ENCODE measurements at regions not wholly inside any gene's neighbourhood (a gene's known extent, or its start where the extent isn't known, plus 50 kb on each side); places are given as distances from the start of the nearest gene placed in this dataset.

DNA sequence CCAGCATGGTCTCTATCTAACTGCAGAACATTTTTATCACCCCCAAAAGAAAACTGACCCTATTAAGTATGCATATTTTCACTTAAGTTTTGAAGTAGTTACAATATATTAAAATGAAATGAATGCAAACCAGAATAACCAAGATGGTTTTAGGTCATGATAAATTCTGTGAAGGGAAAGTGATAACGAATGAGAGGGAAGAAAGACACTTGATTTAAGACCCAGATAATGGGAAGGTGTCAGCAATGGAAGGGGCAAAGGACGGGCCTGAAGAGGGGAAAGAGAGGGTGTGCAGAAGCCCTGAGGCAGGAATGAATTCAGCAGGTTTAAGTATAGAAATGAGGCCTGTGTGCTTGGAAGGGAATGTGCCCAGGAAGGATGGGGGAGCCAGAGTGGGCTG, 61.1 kb upstream of the IGFBP3 start:
- intact Hi-C loops (cut with DNase I) = no loop called here
- ATAC-seq (ENCODE audit: poor library complexity) = no peak
- DNase-seq = no peak

GRCh38 chr7:45980973-45981372, 59.9 kb upstream of the IGFBP3 start:
- intact Hi-C loops (cut with DNase I) = no loop called here
- DNase-seq (no peak), ATAC-seq (ENCODE audit: poor library complexity) (no peak)

GRCh38 chr7:45980181-45980905, 59.3 kb upstream of the IGFBP3 start:
- ATAC-seq (ENCODE audit: poor library complexity) (no peak), DNase-seq (no peak)
- intact Hi-C loops (cut with DNase I) = no loop called here

GRCh38 chr7:45979275-45980180, 58.5 kb upstream of the IGFBP3 start:
- intact Hi-C loops (cut with DNase I) = no loop called here
- DNase-seq (no peak), ATAC-seq (ENCODE audit: poor library complexity) (no peak)

DNA sequence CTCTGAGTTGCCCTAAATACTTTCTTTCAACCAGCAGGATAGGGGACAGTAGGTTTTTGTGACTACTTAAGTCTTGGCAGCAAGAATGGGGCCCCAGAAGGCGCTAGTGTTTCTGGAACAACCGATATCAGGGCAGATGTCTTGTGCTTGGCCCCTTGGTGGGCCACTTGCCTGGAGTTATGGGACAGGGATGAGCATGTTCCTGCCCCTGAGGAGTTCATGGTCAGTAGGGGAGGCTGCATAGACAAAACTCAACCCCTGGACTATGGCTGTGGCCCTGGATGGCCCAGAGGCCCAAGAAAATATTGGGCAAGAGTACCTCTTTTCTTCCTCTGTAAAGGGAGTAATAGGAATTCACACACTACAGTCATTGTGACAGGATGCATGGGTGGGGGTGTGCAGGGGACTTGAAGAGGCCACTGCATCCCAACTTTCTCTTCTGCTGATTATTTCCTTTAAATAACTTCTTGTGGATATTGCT, 57.7 kb upstream of the IGFBP3 start:
- ATAC-seq (ENCODE audit: poor library complexity) = no peak
- intact Hi-C loops (cut with DNase I) = no loop called here
- no peak for DNase-seq

GRCh38 chr7:45978010-45978681, 57.1 kb upstream of the IGFBP3 start:
- intact Hi-C loops (cut with DNase I) = no loop called here
- ATAC-seq (ENCODE audit: poor library complexity) (peak; percentile 47), DNase-seq (no peak)

DNA sequence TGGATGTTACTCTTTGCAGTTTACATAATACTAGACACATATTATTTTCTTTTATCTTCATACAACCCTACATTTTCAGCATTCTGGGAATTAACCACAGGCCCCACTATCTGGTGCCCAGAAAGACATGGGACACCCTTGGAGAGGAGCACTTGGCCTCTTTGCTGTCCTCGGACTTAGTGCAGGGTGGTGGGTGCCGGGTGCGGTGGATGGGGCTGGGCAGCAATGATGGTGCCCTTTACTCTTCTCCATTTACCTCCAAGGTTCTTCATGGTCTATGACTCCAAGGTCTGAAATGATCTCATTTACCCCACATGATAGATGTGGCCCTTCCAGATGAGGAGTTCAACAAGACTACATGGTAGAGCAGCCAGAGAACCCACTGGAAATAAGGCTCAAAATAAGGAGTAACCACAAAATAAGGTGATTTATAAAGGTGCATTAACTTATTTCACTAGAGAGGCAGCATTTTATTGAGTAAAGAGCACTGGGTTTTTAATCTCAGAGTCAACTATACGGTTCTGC, 56.2 kb upstream of the IGFBP3 start:
- intact Hi-C loops (cut with DNase I) = no loop called here
- DNase-seq (no peak), ATAC-seq (ENCODE audit: poor library complexity) (no peak)

GRCh38 chr7:45976485-45976856, 55.4 kb upstream of the IGFBP3 start:
- intact Hi-C loops (cut with DNase I) = no loop called here
- ATAC-seq (ENCODE audit: poor library complexity) = no peak
- DNase-seq = no peak

DNA sequence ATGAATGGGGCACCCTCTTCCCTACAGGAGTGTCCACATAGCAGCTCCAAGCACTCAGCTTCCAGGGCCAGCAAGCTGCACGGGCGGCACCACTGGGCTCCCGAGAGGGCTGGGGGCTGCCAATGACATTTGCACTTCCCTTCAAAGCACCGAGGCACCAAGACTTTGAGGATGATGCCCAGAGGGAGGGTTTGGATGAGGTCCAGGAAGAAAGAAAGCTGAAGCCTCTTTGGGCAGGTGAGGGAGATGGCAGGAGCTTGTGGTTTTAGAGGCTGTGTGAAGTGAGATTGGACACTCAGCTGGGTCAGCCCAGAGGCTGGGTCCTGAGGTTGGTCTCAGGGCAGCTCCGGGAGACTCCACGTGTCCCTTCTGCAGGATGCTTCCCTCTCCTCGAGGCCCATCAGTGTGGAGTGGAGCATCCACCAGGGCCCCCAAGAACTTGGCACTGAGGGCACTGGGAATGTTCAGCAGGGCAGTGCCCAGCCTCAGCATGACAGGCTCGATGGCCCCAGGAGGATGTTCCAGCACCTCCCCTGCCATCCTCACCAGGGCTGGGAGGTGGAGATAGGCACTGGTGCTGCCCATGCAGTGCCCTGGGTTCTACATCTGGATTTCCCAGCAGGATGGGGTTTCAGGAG, 54.9 kb upstream of the IGFBP3 start:
- no peak for ATAC-seq (ENCODE audit: poor library complexity)
- no peak for DNase-seq
- intact Hi-C loops (cut with DNase I) = no loop called here

GRCh38 chr7:45975367-45975766, 54.3 kb upstream of the IGFBP3 start:
- ATAC-seq (ENCODE audit: poor library complexity) (no peak), DNase-seq (no peak)
- intact Hi-C loops (cut with DNase I) = no loop called here

- peak; percentile 38 for DNase-seq
- ATAC-seq (ENCODE audit: poor library complexity) = peak; percentile 57
- intact Hi-C loops (cut with DNase I) = no loop called here
These were observed 53.7 kb upstream of the IGFBP3 start for GRCh38 chr7:45974540-45975360.

DNA sequence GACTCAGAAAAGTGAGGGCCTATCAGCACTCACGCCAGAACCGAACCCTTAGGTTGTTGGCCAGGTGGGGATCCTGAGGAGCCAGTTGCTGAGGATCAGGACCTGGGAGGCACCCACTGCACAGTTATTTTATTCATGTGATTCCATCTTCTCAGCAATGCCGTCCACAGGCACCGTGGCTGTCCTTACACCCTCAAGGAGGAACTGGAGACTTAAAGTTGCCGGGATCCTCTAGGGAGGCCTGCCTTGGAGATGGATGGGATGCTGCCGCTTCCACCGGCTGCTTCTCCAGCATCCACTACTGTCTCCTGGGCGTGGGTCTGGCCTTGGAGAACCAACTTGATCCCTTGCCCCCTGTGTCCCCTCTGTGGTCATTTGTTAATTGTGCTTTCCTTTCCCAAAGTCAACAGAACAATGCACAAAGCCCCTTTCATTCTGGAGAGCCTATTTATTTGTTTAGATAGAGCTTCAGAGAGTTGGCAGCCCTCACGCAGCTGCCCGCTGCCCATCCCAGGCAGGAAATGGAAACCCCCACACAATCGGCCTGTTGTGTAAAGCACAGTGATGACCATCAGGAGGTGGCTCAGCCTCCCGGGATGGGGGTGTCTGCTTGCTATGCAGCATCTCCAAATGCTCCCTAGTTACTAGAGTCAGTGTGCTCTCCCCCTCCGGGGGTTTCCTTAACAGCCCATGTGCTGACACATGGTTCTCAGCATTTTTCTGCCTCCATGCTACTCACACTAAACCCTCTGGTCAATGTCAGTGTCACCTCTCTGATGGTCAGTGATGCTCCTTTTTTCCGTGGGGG, 52.9 kb upstream of the IGFBP3 start:
- intact Hi-C loops (cut with DNase I) = no loop called here
- no peak for DNase-seq
- ATAC-seq (ENCODE audit: poor library complexity) = no peak

GRCh38 chr7:45972629-45973312, 51.7 kb upstream of the IGFBP3 start:
- intact Hi-C loops (cut with DNase I) = no loop called here
- DNase-seq (no peak), ATAC-seq (ENCODE audit: poor library complexity) (no peak)

DNA sequence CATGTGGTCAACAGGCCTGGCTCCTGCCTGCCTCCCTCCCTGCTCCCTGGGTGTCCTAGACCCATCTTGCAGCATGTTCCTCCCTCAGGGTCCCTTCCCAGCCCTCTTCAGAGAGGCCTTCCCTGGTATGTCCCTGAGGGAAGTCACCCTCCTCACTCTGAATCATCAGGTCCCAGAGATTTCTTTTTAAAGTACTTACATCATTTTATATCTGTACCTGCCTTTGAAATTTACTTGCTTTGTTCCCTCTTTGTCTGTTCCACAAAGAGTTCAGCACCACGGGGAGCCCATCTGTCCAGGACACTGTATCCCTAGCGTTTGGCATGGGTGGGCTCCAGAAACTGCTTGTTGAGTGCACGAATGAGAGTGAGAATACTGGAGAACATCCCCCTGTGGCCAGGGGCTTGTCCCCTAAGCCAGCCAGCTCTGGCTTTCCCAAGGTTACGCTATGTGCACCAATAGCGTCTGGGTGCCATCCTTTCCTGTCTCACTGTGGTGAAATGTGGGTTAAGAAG, 50.6 kb upstream of the IGFBP3 start:
- DNase-seq = no peak
- ATAC-seq (ENCODE audit: poor library complexity) = no peak
- intact Hi-C loops (cut with DNase I) = no loop called here

- intact Hi-C loops (cut with DNase I) = no loop called here
- DNase-seq = no peak
- ATAC-seq (ENCODE audit: poor library complexity) = no peak
These were observed 50.1 kb upstream of the IGFBP3 start for GRCh38 chr7:45971171-45971570.
